Right lobe of liver (tissue), 4 donors: ENCODE measurements at regions not wholly inside any gene's neighbourhood (a gene's known extent, or its start where the extent isn't known, plus 50 kb on each side); places are given as distances from the start of the nearest gene placed in this dataset.

Source experiments
- POLR2A ChIP-seq: fragments of 450-650 bp; IDR thresholded peaks from one replicate; pipeline ENCODE4 v1.6.1; 2017; ENCODE audit warnings: antibody characterized with exemption, mild to moderate bottlenecking
- TF ChIP-seq, protein P1 (sequence below), 4 donors: fragments of 200-600 bp in 3 of 4; fragments of 450-650 bp in 1 of 4; IDR thresholded peaks; one replicate each; pipeline versions ENCODE4 v1.5.1 to v1.8.0; 2016 to 2022; ENCODE audit warnings: antibody characterized with exemption in 4 of 4, mild to moderate bottlenecking in 2 of 4
- donor health status: DM: no; HTN: no; CAD: no.
- donor health status: DM: no; HTN: no; CAD: no.
- donor health status: DM: no; HTN: yes; CAD: no.

DNA sequence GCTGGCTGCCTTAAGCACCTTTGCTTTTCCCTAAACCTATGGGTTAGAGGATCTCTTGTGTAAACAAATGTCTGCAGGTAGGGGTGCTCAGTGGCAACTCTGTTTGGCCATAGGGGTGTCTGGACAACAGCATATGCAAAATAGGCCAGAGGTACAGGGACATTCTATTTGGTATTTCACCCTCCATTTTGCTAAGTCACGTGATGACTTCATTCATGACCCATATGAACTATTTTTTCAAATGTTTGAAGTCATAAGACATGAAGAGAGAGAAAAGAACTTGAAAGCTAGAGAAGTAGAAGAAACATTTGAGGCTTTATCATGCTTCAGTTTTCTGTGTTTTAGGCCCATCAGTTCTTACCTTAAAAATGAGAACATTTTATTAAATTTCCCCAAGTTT is 370.2 kb downstream of the GADD45G start:
- TF ChIP-seq, protein P1, sequence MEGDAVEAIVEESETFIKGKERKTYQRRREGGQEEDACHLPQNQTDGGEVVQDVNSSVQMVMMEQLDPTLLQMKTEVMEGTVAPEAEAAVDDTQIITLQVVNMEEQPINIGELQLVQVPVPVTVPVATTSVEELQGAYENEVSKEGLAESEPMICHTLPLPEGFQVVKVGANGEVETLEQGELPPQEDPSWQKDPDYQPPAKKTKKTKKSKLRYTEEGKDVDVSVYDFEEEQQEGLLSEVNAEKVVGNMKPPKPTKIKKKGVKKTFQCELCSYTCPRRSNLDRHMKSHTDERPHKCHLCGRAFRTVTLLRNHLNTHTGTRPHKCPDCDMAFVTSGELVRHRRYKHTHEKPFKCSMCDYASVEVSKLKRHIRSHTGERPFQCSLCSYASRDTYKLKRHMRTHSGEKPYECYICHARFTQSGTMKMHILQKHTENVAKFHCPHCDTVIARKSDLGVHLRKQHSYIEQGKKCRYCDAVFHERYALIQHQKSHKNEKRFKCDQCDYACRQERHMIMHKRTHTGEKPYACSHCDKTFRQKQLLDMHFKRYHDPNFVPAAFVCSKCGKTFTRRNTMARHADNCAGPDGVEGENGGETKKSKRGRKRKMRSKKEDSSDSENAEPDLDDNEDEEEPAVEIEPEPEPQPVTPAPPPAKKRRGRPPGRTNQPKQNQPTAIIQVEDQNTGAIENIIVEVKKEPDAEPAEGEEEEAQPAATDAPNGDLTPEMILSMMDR (IDR thresholded peaks at IDR 0.05), result no peak
- TF ChIP-seq POLR2A, result no peak
